ENCODE measurements at regions not wholly inside any gene's neighbourhood (a gene's known extent, or its start where the extent isn't known, plus 50 kb on each side); places are given as distances from the start of the nearest gene placed in this dataset.

DNA sequence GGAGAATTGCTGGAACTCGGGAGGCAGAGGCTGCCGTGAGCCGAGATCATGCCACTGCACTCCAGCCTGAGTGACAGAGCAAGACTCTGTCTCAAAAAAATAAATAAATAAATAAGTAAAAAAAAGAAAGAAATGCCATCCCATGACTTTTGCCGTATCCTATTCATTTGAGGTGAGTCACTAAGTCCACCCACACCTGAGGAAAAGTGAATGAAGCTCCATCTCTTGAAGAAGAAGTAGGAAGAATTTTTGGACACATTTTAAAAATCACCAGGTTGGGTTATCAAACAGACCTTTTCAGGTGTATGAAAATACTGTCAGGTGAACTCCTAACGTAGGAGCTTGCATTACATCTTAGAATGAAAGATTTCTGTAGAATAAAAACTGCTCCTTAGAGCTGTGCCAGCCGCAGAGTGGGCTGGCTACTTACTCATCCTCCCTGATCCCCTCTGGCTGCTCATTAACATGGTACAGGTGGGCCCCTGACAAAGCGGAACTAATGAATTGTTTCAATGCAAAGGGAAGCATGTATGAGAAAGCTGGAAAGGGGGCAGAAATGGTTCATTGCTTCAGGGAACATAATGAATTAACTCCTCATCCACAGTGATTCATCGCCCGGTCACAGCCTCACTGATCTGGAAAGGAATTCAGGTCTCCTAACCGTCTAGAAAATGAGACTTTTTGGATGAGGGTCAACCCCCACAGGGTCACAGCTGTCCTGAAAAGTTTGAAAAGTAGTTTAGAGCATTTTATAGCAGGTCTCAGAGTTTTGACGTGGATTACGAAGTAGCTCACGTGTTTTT, 191.4 kb downstream of the SPP2 start:
- H3K4me3 ChIP-seq = no peak overlapping the region
- peak overlapping the region in 5 of 21 experiments; percentile 34 to 64 (median 50) for H3K27ac ChIP-seq

DNA sequence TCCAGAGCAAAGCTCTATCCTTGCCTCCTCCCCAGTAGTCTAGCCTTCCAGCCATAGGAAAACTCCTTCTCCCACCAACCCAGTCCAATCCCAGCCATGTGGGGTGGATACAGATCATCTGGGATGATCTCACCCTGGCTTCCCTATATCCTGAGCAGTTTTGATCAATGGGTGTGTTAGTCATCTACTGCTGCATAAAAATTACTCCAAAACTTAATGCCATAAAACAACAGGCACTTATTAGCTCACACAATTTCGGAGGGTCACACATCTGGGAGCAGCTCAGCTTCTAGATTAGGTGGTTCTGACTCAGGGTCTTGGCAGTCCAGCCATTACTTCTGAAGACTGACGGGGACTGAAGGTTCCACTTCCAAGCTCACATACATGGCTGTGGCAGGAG, 190.4 kb downstream of the SPP2 start:
- Histone ChIP-seq H3K4me3 (no peak overlapping the region), H3K27ac (peak overlapping the region in 4 of 21 experiments; percentile 50 to 64 (median 53))

GRCh38 chr2:234235191-234235590, 184.7 kb downstream of the SPP2 start:
- Histone ChIP-seq H3K4me3 (no peak overlapping the region), H3K27ac (no peak overlapping the region)

GRCh38 chr2:234231460-234231859, 181.0 kb downstream of the SPP2 start:
- Histone ChIP-seq H3K4me3 (no peak overlapping the region), H3K27ac (no peak overlapping the region)

- Histone ChIP-seq H3K27ac (peak overlapping the region in 1 of 21 experiments; percentile 35), H3K4me3 (no peak overlapping the region)
Measured at GRCh38 chr2:234219046-234219310, 168.5 kb downstream of the SPP2 start.

- no peak overlapping the region for H3K4me3 ChIP-seq
- H3K27ac ChIP-seq = peak overlapping the region in 1 of 21 experiments; percentile 35
Measured at GRCh38 chr2:234218266-234219045, 168.0 kb downstream of the SPP2 start.

- H3K27ac ChIP-seq = no peak overlapping the region
- no peak overlapping the region for H3K4me3 ChIP-seq
Measured at GRCh38 chr2:234212534-234212933, 162.0 kb downstream of the SPP2 start.

DNA sequence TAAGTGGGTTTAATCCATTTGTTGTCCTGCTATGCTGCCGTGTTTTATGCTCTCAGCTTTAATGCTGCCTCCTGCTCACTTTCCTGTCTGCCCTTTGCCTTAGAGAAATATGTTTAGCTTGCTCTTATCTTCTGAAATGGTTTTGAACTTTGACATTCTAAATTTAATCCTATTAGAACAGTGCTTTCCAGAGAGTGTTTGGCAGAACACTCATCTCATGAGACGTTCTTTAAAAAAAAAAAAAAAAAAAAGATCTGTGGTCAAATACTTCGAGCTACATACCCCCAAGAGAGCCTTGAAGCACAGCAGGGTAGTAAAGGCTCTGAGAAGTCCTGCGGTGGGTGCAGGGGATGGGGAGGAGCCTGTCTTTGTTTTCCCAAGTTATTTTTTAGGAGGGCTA, 161.3 kb downstream of the SPP2 start:
- no peak overlapping the region for H3K27ac ChIP-seq
- no peak overlapping the region for H3K4me3 ChIP-seq

DNA sequence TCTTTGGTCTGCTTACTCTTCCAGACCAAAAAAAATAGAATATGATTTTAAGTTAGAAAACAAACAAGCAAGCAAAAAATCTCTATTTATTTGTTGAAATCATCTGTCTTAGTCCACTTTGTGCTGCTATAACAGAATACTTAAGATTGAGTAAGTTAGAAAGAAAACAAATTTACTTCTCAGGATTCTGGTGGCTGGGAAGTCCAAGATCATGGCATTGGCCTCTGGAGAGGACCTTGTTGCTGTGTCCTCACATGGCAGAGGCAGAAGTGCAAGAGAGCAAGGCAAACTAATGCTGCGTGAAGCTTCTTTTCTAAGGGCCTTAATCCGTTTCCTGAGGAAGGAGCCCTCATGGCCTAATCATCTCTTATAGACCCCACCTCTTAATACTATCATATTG, 156.2 kb downstream of the SPP2 start:
- Histone ChIP-seq H3K4me3 (no peak overlapping the region), H3K27ac (no peak overlapping the region)

GRCh38 chr2:234204480-234204879, 154.0 kb downstream of the SPP2 start:
- peak overlapping the region in 1 of 21 experiments; percentile 73 for H3K27ac ChIP-seq
- no peak overlapping the region for H3K4me3 ChIP-seq

- Histone ChIP-seq H3K4me3 (no peak overlapping the region), H3K27ac (peak overlapping the region in 17 of 21 experiments; percentile 11 to 83 (median 57))
Measured at GRCh38 chr2:234203135-234203984, 152.9 kb downstream of the SPP2 start.

DNA sequence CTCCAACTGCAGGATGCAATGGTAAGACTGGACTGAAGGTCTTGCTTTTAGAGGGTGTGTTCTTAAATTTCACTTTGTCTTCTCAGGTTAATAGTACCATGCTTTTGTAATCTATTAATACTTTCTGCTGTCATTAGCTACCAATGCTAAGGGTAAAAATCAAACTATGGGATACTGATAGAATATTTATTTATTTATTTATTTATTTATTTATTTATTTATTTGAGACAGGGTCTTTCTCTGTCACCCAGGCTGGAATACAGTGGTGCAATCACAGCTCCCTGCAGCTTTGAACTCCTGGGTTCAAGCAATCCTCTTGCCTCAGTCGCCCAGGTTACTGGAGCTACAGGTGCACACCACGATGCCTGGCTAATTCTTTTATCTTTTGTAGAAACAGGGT, 152.1 kb downstream of the SPP2 start:
- H3K27ac ChIP-seq = peak overlapping the region in 9 of 21 experiments; percentile 12 to 79 (median 42)
- H3K4me3 ChIP-seq = no peak overlapping the region

- no peak overlapping the region for H3K4me3 ChIP-seq
- no peak overlapping the region for H3K27ac ChIP-seq
Measured at GRCh38 chr2:234199996-234200395, 149.5 kb downstream of the SPP2 start.

DNA sequence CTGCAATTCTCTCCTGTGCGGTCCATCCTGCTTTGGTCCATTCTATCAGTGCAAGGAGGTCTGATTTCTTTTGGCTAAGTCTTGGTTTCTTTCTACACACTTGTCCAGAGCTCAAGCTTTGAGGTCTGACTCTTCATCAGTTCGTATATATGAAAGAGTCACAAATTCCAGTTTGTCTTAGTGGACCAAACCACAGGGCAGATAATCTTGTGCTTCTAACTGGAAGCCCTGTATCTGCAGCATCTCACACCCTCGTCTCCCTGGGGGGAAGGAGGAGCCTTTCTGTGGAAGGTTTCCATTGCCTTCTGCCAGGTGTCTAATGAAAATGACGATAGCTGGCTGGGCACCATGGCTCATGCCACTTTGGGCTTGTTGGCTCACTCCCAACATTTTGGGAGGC, 148.5 kb downstream of the SPP2 start:
- no peak overlapping the region for H3K27ac ChIP-seq
- no peak overlapping the region for H3K4me3 ChIP-seq

DNA sequence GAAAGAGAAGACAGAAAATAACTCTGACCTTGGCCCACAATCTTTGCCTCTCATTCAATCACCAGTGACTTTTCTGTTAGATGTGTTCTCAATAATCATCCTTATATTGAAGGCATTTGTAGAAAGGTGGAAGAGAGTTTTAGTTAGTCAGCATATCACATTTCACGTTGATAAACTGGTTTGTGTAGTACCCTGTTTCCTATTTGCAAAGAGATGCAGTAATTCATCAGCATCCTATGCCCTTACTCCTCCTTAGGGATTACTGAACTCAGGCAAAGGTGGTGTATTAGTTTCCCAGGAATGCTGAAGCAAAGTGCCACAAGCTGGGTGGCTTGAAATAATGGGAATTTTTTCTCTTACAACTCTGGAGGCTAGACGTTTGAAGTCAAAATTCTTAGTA, 145.0 kb downstream of the SPP2 start:
- Histone ChIP-seq H3K27ac (no peak overlapping the region), H3K4me3 (no peak overlapping the region)

DNA sequence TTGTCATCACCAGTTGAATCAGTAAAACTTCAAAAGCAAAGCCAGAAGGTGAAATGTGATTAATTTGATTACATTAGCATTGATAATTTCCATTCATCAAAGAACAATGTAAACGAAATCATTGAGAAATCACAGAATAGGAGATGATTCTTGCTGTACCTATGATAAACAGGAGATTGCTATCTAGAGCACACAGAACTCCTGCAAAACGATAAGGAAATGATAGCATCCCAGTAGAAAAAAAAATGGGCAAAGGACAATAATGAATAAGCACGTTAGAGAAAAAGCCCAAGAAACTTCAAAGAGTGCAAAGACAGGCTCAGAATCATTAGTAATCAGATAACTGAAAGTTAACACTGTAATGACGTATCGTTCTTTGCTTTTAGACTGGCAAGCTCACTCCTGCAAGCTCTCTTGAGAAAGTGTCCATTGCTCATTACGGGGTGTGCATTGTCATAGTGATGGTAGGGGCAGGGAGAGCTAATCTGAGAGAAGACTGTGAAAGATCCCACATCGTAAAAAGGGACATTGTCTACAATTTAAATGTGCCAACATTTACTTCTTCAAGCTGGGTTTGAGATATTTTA, 143.6 kb downstream of the SPP2 start:
- no peak overlapping the region for H3K27ac ChIP-seq
- no peak overlapping the region for H3K4me3 ChIP-seq

DNA sequence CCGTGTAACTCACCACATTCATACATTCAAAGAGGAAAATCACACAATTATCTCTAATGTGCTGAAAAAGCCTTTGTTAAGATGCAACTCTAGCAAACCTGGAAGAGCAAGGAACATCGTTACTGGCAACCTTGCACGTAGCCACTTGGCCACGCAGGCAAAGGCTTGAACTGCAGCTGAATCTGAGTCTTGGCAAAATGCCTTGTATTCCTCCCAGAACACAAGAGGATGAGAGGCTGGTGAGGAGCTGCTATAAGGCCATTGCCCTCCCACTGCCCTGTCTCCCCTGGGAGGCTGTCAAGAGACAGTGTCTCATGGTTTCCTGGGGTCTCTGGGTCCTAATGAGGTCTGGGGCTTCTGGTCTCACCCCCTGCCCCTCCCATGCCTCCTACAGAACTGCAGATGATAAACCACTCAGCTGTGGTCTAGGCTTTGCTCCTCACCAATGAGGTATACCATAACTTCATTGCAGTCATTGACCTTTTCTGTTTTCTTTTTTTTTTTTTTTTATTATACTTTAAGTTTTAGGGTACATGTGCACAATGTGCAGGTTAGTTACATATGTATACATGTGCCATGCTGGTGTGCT, 141.4 kb downstream of the SPP2 start:
- peak overlapping the region in 1 of 21 experiments; percentile 60 for H3K27ac ChIP-seq
- peak overlapping the region in 1 of 7 experiments; percentile 21 for H3K4me3 ChIP-seq

- Histone ChIP-seq H3K27ac (peak overlapping the region in 3 of 21 experiments; percentile 4 to 65 (median 23)), H3K4me3 (no peak overlapping the region)
Measured at GRCh38 chr2:234189786-234190300, 139.3 kb downstream of the SPP2 start.

DNA sequence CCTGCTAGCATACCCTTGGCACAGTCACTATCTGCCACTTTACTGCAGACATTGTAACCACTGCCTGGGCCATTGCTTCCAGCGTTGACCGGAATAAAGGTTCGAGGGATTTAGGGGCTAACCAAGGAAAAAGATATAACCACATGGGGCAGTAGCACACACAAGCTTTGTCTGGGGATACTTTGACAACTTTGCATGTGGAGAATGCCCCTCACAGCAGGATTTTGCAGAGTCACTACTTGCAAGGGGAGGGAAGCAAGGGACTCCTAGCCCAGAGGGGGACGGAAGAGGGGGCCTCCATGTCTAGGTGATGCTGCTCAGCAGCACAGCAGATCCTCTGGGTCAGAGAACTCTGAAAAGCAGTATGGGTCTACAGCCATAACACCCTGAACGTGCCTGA, 138.7 kb downstream of the SPP2 start:
- Histone ChIP-seq H3K4me3 (no peak overlapping the region), H3K27ac (peak overlapping the region in 4 of 21 experiments; percentile 4 to 51 (median 32))

Measured in skin epidermis (tissue), 12 donors.